GM12878 (cell line): ENCODE measurements at regions not wholly inside any gene's neighbourhood (a gene's known extent, or its start where the extent isn't known, plus 50 kb on each side); places are given as distances from the start of the nearest gene placed in this dataset.

ENCODE experiments used
- BMI1 ChIP-seq: fragments of 450-650 bp; IDR thresholded peaks from 2 replicates; pipeline ENCODE4 v1.6.1; 2016; ENCODE audit warnings: mild to moderate bottlenecking, moderate library complexity, borderline replicate concordance
- CTCF ChIP-seq, 3 experiments: IDR thresholded peaks in 2 of 3; conservative IDR thresholded peaks in 1 of 3; 2 replicates each; pipeline ENCODE4 v1.5.1; 2011; ENCODE audit warnings: low read depth in 3 of 3, low read length in 3 of 3, mild to moderate bottlenecking in 3 of 3, control low read depth in 2 of 3, moderate library complexity in 2 of 3, inconsistent platforms in 1 of 3, mixed read lengths in 1 of 3; ENCODE audit not compliant: control insufficient read depth in 2 of 3, insufficient read depth in 1 of 3; ENCODE audit errors: extremely low read depth in 1 of 3
- POLR2A ChIP-seq: IDR thresholded peaks from 2 replicates; pipeline ENCODE4 v1.6.1; 2011; ENCODE audit warnings: low read depth, mild to moderate bottlenecking, low read length

DNA sequence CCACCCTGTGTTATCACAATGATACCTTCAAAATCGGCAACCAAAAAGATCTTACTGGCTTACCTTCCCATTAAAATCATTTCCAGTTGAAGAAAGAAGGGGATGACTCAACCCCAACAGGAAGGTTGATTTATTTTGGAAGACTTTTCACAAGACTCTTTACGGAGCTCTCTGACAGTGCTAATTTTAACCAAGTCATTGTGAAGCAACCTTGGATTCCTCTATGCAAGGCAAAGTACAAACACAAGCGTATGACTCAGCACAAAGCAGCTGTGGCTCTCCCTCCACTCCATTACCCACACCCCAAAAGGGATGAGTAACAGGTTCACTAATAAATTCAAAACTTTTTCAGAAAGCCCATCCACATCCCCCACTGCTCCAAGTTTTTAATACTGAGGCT is 213.8 kb upstream of the FGF13 start:
- TF ChIP-seq CTCF (IDR thresholded peaks at IDR 0.05 in 2 of 3, conservative IDR thresholded peaks at IDR 0.05 in 1 of 3; ENCODE audit: control insufficient read depth in 2 of 3, extremely low read depth in 1 of 3, insufficient read depth in 1 of 3, low read depth in 3 of 3, low read length in 3 of 3), result no peak
- no peak for TF ChIP-seq POLR2A
- no peak for TF ChIP-seq BMI1
